Stimulated activated CD8-positive, alpha-beta memory T cell treated with anti-CD3 and anti-CD28 coated beads, Interleukin-15, amount 100 ng/mL, for 1 hour (primary cell): ENCODE measurements at regions not wholly inside any gene's neighbourhood (a gene's known extent, or its start where the extent isn't known, plus 50 kb on each side); places are given as distances from the start of the nearest gene placed in this dataset.

Experiments used
- DNase-seq: peaks from one replicate; pipeline ENCODE4 v3.0.0-alpha.2; 2020; ENCODE audit warnings: low read depth

- peak; percentile 16 for DNase-seq
Observed at GRCh38 chr14:54175298-54175942, 218.8 kb upstream of the BMP4 start.

- no peak for DNase-seq
Observed at GRCh38 chr14:54177019-54177418, 219.8 kb upstream of the CDKN3 start.

- no peak for DNase-seq
Observed at GRCh38 chr14:54177641-54178621, 218.9 kb upstream of the CDKN3 start.

- DNase-seq = no peak
Observed at GRCh38 chr14:54182419-54183045, 214.3 kb upstream of the CDKN3 start.

GRCh38 chr14:54186821-54187763 is 209.7 kb upstream of the CDKN3 start:
- DNase-seq = no peak

GRCh38 chr14:54188064-54188666 is 208.6 kb upstream of the CDKN3 start:
- no peak for DNase-seq

GRCh38 chr14:54189333-54189732 is 207.5 kb upstream of the CDKN3 start:
- no peak for DNase-seq

GRCh38 chr14:54189748-54190354 is 207.0 kb upstream of the CDKN3 start:
- no peak for DNase-seq

GRCh38 chr14:54191846-54192245 is 205.0 kb upstream of the CDKN3 start:
- no peak for DNase-seq

- no peak for DNase-seq
Observed at GRCh38 chr14:54192610-54193009, 204.2 kb upstream of the CDKN3 start.

GRCh38 chr14:54193871-54194270 is 202.9 kb upstream of the CDKN3 start:
- DNase-seq = no peak

- no peak for DNase-seq
Observed at GRCh38 chr14:54194501-54194900, 202.3 kb upstream of the CDKN3 start.

GRCh38 chr14:54197369-54197768 is 199.4 kb upstream of the CDKN3 start:
- DNase-seq = no peak

- no peak for DNase-seq
Observed at GRCh38 chr14:54200726-54201125, 196.1 kb upstream of the CDKN3 start.

- DNase-seq = no peak
Observed at GRCh38 chr14:54202288-54202687, 194.5 kb upstream of the CDKN3 start.

- no peak for DNase-seq
Observed at GRCh38 chr14:54206516-54206915, 190.3 kb upstream of the CDKN3 start.

- DNase-seq = no peak
Observed at GRCh38 chr14:54207075-54207474, 189.7 kb upstream of the CDKN3 start.

- no peak for DNase-seq
Observed at GRCh38 chr14:54207476-54208462, 189.0 kb upstream of the CDKN3 start.

GRCh38 chr14:54208751-54209150 is 188.1 kb upstream of the CDKN3 start:
- no peak for DNase-seq
